GM21360 (cell line): ENCODE measurements at regions not wholly inside any gene's neighbourhood (a gene's known extent, or its start where the extent isn't known, plus 50 kb on each side); places are given as distances from the start of the nearest gene placed in this dataset.
"Not testable (repeated sequence)": the region's sequence is repeated elsewhere in the genome, so short reads cannot be mapped to it uniquely, and the experiment has no call there.

Experiments
- ATAC-seq: cut with Tn5 transposase; IDR thresholded peaks from one replicate; pipeline ENCODE4 v1.9.1; 2021; ENCODE audit warnings: mild to moderate bottlenecking, moderate library complexity; ENCODE audit not compliant: unreplicated experiment

DNA sequence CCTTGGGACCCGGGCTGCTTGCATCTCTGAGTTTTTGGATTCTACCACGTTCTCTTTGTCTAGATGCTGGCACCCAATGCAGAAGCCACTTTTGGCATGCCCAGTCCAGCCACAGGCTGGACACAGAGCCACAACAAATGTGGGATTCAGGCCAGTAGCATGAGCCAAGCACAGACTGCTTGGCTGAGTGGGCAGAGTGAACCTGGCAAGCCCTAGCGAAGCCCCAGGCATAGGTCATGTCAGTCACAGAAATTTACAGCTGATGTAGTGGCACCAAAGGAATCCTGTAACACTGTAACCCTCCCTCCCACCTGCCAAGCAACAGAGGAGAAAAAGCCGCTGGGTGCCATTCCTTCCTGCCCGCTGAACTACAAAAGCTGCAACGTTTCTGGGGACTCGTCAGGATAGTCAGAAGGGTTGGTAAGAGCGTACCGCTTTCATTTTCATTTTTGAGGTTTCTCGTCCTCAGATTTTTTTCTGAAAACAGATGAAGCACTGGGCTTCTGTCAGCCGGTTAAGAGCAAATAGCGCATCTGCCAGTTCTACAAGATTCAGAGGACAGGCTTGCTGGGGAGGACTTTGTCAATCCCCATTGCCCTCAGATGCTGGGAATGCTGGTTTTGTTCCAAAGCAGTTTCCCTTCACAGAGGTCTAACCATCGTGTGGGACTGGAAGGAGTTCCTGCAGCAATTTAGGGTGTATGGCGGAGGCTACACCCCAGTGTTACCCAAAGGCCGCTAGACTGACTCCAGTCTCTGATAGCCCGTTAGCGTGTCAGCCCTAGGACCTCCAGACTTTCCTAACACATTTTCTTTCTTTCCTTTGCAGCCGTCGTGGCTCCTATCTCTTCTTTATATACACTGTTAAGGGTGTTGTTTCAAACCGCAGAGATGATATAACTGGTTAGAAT lies 399.0 kb downstream of the HTR1A start:
- no peak for ATAC-seq

DNA sequence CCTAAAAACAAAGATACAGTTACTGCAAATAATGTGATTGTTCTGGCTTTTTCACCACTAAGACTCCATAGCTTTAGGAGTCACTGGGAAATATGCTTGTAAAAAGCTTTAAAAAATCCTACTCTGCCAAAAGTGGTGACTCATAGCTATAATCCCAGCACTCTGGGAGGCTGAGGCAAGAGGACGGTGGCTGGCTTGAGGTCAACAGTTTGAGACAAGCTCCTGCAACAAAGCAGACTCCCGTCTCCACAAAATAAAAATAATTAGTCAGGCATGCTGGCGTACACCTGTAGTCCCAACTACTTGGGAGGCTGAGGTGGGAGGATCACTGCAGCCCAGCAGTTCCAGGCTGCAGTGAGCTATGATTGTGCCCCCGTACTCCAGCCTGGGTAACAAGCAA lies 406.4 kb downstream of the HTR1A start:
- no peak for ATAC-seq

DNA sequence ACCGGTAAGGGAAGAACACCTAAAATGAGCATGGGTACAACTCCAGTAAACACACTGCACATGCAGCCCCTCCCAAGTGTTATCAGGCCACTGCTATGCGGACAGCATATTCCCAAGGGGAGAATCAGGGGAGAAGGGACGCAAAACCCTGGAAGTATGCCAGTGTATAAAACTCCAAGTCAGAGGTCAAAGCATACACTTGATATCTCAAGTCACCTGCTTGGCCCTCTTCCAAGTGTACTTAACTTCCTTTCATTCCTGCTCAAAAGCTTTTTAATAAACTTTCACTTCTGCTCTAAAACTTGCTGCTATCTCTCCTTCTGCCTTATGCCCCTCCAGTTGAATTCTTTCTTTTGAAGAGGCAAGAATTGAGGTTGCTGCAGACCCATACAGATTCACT lies 408.1 kb downstream of the HTR1A start:
- no peak for ATAC-seq

DNA sequence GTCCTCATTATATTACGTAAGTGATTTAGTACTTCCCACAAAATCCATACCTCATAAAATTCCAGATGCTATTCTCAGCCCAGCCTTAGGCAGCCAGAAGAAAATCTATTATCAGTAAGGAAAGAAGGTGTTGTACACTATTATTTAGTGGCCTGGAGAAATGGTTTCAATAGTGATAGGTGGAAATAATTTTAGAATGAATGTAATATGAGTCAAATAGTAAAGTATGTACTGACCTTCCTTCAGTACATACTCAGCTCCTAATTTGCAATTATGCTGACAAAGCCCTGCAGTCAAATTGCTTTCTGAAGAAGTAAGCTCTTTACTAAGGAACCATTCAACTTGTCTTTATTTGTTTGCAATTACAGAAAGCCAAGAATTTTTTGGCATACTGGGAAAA lies 409.2 kb downstream of the HTR1A start:
- ATAC-seq, result no peak

DNA sequence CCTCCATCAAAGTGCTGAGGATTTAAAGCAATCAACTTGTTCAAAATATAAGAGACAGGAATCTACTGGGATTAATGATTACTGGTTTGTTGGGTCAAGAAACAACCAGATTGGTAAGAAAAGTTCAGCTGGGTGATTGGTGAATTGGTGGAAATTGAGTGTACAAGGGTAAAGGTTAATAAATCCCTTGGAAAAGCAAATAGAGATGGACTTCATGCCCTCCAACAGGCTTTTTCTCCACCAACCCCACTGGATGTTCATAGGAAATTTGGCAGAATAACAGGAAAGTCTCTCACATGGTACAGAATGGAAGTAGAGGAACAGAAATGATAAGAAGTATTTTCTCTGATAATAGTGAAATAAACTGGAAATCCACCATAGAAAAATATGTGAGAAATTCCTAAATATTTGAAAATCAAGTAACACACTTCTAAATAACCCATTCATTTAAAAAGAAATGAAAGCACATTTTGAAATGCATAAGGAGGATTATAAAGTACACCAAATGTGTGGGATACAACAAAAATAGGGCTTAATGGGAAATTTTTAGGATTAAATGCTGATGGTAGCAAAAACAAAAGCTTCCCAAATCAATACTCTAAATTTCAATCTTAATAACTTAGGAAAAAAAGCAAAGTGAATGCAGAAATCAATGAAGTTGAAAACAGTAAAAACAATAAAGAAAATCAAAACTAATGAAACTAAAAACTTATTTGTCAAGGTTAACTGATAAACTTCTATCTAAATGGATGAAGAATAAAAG lies 426.2 kb downstream of the HTR1A start:
- no peak for ATAC-seq

DNA sequence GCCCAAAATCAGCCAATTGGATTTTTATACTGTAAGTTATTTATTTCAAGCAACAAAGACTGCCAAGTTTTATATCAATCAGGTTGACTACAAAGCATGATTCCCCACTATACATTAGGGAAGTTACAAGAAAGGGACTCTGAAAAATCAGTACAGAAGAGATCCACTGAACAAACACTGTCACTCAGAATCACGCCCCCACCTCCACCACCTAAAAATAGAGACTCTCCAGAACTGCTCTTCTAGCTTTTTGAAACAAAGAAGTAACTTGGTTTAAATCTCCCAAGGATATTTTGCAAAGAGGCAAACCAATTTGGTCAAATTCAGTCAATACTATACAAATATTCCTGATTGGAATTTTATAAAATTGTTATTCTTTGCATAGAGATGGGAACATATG lies 438.0 kb downstream of the HTR1A start:
- ATAC-seq, result no peak

DNA sequence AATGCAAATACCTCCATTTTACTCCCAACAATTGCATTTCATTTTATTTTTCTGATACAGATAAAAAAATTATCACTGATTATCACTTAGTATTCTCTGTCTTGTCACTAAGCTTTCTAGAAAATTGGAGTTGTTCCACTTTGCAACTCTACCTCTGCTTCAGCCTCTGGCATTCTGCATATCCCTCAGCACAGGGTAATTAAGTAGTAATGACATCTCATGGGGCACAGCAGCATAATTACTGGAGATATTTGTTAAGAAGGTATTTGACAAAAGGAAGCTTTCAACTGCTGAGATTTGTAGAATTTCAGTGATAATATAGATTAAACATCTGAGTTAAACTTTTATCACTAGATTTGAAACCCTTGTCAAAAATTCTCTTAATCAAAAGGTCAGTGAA lies 446.2 kb downstream of the HTR1A start:
- ATAC-seq, result no peak

DNA sequence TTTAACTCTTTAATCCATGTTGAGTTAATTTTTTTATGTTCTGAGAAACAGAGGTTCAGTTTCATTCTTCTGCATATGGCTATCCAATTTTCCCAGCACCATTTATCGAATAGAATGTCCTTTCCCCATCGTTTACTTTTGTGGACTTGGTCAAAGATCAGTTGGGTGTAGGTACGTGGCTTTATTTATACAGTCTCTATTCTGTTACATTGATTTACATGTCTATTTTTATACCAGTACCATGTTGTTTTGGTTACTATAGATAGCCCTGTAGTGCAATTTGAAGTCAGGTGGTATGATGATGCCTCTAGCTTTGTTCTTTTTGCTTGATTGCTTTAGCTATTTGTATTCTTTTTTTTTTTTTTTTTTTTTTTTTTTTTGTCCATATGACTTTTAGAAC lies 462.0 kb downstream of the HTR1A start:
- no peak for ATAC-seq

DNA sequence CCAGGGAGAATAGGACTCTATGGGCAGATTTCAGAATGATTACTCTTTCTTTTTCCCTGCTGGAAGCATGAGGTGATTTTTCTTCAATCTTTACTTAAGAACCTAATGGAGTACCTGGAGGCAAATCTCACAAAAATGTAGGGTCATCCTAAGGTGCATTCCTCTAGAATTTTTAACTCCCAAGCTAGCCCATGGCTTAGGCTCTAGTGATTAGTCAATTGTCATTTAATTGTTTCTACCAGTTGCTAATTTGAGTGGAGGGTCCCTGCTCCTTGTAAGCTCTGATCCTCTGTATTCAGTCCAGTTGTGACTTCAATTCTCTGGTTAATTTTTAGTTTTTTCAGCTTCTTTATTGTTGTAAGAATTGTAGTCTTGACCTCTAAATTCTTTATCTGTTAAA lies 467.0 kb downstream of the HTR1A start:
- ATAC-seq, result no peak

DNA sequence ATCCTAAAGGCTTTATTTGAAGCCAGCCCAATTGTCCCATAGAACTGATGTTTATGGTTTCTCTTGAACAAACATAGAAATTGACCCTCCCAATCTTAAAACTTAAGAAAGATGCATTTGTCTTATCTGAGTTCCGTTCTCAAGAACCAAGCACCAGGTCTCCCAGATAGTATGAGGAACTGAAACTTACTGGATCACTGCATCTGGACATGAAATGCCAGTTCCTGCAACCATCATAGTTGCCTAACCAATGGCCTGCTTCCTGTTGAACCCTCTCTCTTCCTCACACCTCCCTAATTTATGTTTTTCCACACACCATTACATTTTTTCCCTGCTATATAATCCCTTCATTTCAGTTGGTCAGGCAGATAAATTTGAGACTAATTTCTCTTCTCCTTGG lies 478.9 kb downstream of the HTR1A start:
- no peak for ATAC-seq

DNA sequence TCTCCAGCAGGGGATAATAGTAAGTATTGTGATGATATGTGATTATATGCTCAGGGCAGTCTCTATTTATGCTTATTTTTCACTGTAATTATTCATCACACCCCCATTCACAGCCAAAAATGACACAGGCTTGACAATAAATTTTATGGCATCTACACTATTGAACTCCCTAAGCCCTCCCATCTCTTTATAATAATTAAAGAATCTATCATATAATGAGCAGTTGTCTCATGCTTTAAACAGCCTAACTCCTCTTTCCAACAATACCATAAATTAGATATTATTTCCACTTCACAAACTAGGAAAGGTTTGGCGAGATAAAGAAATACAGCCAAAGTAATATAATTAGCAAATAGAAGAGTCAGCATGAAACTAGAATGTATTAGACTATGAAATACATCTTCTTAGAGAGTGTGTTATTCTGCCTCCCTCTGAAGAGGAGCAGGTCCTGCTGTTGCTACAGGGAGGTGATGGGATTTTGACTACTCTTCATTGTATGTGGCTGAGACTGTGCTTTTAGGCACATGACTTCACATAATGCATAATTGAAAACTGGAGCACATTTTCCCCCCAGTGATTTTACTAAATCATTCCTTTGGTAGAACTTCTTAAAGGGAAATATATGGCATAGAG lies 488.8 kb downstream of the HTR1A start:
- no peak for ATAC-seq

DNA sequence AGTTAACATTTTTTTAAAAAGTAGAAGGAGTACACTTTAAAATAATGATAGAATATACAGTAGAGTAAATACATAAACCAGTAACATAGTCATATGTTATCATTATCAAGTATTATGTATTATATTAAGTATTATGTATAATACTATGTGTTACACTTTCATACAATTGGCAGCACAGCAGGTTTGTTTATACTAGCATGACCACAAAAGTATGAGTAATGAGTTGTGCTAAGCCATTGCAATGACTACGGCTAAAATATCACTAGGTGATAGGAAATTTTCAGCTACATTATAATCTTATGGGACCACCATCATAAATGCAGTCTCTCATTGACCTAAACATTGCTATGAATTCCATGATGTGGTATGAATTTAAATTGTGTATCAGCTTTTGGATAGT lies 506.0 kb downstream of the HTR1A start:
- no peak for ATAC-seq

DNA sequence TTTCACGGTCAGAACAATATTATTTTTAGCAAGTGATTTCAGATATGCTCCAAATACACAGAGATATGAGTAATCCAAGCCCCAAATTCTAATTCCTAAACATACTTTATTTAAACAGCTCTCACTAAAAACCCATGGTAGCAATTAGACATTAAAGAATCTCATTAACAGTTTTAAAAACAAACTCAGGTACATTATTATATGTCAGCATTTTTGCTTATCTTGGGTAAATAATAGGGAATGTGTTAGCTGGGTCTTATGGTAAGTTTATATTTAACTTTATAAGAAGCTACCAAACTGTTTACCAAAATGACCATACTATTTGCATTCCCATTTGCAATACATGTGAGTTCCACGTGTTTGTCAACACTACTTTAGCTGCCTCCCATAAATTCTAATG lies 511.1 kb downstream of the HTR1A start:
- no peak for ATAC-seq

DNA sequence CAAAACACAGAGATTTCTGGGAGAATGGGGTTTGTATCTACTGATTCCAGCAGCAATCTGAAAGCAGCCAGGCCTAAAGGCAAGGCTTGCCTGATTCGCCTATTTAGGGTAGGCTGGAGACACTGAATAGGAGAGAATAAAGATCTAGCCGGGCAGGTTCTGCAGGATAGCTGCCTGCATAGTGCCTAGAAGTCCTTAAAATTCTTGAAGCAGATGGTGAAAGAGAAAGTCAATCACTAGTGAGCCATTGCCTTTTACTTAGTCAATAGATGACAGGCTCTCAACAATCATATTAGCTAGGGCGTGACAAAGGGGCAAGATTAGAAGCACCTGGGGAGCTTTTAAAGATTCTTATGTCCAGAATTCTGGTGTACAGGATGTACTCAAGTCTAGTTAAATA lies 522.7 kb downstream of the HTR1A start:
- no peak for ATAC-seq

DNA sequence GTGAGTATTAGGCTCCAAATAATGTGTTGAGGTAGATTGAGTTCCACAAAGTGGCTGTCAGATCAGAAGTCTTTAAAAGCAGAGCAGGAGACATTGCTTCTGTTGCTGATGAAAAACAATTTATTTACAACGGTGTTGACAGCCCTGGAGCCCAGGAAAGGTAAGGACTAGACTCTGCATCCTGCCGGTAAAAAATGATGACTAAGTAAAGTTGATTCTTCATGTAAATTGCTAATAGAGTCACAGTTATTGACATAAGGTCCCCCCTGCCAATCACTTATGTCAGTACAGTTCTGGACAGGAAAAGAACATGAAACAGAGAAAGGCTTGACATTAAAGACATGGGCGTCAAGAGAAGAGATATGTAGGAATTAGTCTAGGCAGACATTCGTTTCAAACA lies 552.5 kb downstream of the HTR1A start:
- ATAC-seq, result no peak

DNA sequence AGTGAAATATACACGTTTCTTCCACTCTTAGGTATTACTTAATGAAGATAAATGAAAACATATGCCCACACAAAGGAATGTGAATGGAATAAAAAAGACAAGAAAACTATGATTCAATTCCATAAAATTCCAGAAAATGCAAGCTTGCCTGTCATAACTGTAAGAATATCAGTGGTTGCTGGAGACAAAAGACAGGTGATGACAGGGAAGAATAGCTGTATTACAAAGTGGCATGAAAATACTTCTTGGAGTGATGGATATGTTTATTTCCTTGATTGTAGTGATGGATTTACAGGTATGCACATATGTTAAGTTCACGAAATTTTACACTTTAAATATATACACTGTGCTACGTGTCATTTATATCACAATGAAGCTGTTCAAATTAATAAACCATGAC lies 553.3 kb downstream of the HTR1A start:
- no peak for ATAC-seq

DNA sequence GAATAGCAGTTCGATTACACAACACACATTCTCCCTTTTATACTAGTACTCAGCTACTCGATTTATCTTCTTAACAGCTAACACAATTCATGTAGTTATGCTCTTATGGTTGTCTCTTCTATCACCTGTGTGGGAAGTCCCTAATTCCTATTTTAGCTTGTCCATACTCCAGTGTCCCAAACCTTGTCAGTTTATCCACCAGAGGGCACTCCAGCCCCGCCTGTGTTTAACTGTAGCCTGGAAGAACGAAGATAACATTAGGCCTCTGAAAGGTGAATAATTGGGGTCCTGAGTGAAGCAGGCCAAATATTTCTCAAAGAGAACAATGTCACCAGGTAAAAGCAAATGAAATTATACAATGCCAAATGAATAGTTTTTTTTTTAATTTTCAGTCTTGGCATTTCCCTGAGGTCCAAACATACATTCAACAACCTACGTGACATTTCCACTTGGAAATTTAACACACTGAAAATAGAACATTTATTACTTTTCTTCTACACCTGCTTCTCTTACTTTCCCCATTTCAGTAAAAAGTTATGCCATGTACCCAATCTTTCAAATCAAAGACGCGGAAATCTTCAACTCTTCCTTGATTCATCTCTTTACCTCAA lies 560.7 kb downstream of the HTR1A start:
- ATAC-seq, result peak; percentile 87

DNA sequence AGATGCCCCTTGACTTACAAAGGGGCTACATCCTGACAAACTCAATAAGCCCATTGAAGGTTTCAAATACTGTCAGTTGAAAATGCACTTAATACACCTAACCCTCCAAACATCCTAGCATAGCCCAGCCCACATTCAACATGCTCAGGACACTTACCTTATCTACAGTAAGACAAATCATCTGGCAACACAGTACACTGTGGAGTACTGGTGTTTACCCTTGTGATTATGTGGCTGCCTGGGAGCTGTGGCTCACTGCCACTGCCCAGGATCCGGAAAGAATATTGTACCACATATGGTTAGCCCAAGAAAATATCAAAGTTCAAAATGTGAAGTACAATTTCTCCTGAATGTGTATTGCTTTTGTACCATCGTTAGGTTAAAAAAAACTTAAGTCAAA lies 562.2 kb downstream of the HTR1A start:
- no peak for ATAC-seq

DNA sequence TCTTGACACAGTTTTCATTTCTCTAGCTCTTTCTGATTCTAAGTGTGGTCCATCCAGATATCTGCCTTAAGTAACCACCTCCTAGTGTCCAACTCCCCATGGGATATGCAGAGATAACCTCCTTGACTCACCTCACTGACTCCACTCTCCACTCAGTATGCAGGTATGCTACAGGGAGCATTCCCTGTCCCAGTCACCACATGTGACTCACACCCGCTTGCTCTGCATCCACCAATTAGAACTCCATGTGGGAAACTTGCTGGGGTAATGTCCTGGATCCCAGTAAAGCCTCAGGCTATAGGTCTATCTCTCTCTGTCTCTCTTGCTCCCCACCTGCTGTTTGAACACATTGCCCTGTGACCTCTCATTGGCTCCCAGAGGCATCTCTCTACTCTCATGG lies 563.9 kb downstream of the HTR1A start:
- no peak for ATAC-seq

DNA sequence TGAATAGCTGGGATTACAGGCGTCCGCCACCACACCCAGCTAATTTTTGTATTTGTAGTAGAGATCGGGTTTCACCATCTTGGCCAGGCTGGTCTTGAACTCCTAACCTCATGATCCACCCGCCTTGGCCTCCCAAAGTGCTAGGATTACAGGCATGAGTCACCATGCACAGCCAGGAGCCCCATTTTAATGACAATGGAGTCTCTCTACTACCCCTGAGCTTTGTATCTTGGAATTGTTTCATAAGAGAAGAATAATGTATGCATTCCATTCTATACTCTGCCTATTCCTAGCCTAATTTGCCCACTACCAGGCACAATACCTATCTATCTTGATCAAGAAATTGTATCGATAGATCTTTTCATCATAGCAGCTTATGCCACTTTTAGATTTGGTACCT lies 574.1 kb downstream of the HTR1A start:
- ATAC-seq, result not testable (repeated sequence)

DNA sequence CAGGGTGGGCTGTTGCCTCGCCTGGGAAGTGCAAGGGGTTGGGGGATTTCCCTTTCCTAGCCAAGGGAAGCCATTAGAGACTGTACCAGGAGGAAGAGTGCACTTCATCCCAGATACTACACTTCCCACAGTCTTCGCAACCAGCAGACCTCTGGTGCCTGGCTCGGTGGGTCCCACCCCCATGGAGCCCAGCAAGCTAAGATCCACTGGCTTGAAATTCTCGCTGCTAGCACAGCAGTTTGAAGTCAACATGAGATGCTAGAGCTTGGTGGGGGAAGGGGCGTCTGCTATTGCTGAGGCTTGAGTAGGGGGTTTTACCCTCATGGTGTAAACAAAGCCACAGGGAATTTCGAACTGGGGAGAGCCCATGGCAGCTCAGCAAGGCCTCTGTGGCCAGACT lies 586.4 kb downstream of the HTR1A start:
- ATAC-seq, result no peak
